Tibial nerve (tissue), 4 donors: ENCODE measurements at regions not wholly inside any gene's neighbourhood (a gene's known extent, or its start where the extent isn't known, plus 50 kb on each side); places are given as distances from the start of the nearest gene placed in this dataset.
"Not testable (repeated sequence)": the region's sequence is repeated elsewhere in the genome, so short reads cannot be mapped to it uniquely, and the experiment has no call there.

Source experiments
- CTCF ChIP-seq, 5 experiments: fragments of 200-600 bp in 3 of 5; fragments of 450-650 bp in 2 of 5; sonication (generic) in 3 of 5; IDR thresholded peaks; one replicate each; pipeline ENCODE4 v1.5.1; 2016 to 2019; ENCODE audit warnings: antibody characterized with exemption in 5 of 5, mild to moderate bottlenecking in 3 of 5, moderate library complexity in 2 of 5
- EP300 ChIP-seq, 2 donors: sonication (generic); formaldehyde crosslinking; IDR thresholded peaks; one replicate each; pipeline ENCODE4 v1.6.1; 2017; ENCODE audit warnings: antibody characterized with exemption in 2 of 2, mild to moderate bottlenecking in 1 of 2

- TF ChIP-seq EP300, CTCF (IDR thresholded peaks at IDR 0.05): not testable (repeated sequence)
Observed at GRCh38 chr11:8774916-8775315, 92.3 kb downstream of the RPL27A start.
